HUDEP-2 (cell line): ENCODE measurements at regions not wholly inside any gene's neighbourhood (a gene's known extent, or its start where the extent isn't known, plus 50 kb on each side); places are given as distances from the start of the nearest gene placed in this dataset.

Experiments
- DNase-seq, 76 experiments: peaks; one replicate each; lab custom pipeline; 2025; ENCODE audit not compliant: unreplicated experiment in 76 of 76; lab: John Stamatoyannopoulos, UW

GRCh38 chr3:28645149-28645548 lies 296.5 kb upstream of the AZI2 start:
- peak in 4 of 76 experiments; percentile 3 to 40 (median 14) for DNase-seq

GRCh38 chr3:28646435-28646834 lies 297.8 kb upstream of the AZI2 start:
- no peak for DNase-seq

GRCh38 chr3:28649266-28649665 lies 300.6 kb upstream of the AZI2 start:
- DNase-seq: no peak

GRCh38 chr3:28651159-28651558 lies 302.5 kb upstream of the AZI2 start:
- DNase-seq: no peak

GRCh38 chr3:28664123-28664522 lies 315.5 kb upstream of the AZI2 start:
- DNase-seq: no peak

- peak in 44 of 76 experiments; percentile 0 to 54 (median 17) for DNase-seq
These were observed 319.3 kb upstream of the AZI2 start for GRCh38 chr3:28667646-28668621.

GRCh38 chr3:28669870-28670269 lies 321.2 kb upstream of the AZI2 start:
- DNase-seq: no peak

- no peak for DNase-seq
These were observed 323.8 kb upstream of the AZI2 start for GRCh38 chr3:28672406-28672805.

GRCh38 chr3:28673446-28673845 lies 324.8 kb upstream of the AZI2 start:
- DNase-seq: no peak

- no peak for DNase-seq
These were observed 325.6 kb upstream of the AZI2 start for GRCh38 chr3:28674212-28674611.

GRCh38 chr3:28677581-28677980 lies 329.0 kb upstream of the AZI2 start:
- DNase-seq: no peak

- DNase-seq: no peak
These were observed 329.5 kb upstream of the AZI2 start for GRCh38 chr3:28678086-28678485.

- DNase-seq: no peak
These were observed 331.4 kb upstream of the AZI2 start for GRCh38 chr3:28680050-28680449.

GRCh38 chr3:28682121-28682520 lies 333.5 kb upstream of the AZI2 start:
- DNase-seq: no peak

- no peak for DNase-seq
These were observed 341.6 kb upstream of the AZI2 start for GRCh38 chr3:28690176-28690575.

- no peak for DNase-seq
These were observed 350.1 kb upstream of the AZI2 start for GRCh38 chr3:28698706-28699105.

GRCh38 chr3:28699283-28699682 lies 350.7 kb upstream of the AZI2 start:
- no peak for DNase-seq

- no peak for DNase-seq
These were observed 352.1 kb upstream of the AZI2 start for GRCh38 chr3:28700728-28701127.

GRCh38 chr3:28703843-28704242 lies 355.2 kb upstream of the AZI2 start:
- no peak for DNase-seq

GRCh38 chr3:28711293-28711692 lies 362.7 kb upstream of the AZI2 start:
- no peak for DNase-seq

GRCh38 chr3:28716939-28717338 lies 368.3 kb upstream of the AZI2 start:
- no peak for DNase-seq

GRCh38 chr3:28718074-28718849 lies 369.6 kb upstream of the AZI2 start:
- DNase-seq: no peak
